CD4-positive, alpha-beta T cell treated with Interleukin-17A for 1 hour (primary cell): ENCODE measurements at regions not wholly inside any gene's neighbourhood (a gene's known extent, or its start where the extent isn't known, plus 50 kb on each side); places are given as distances from the start of the nearest gene placed in this dataset.

Experiments used
- DNase-seq: peaks from one replicate; pipeline ENCODE4 v3.0.0-alpha.2; 2020

GRCh38 chr6:68372991-68373390 lies 262.1 kb upstream of the ADGRB3 start:
- DNase-seq = no peak

- no peak for DNase-seq
These were observed 266.2 kb upstream of the ADGRB3 start for GRCh38 chr6:68368845-68369244.

GRCh38 chr6:68364271-68364805 lies 270.7 kb upstream of the ADGRB3 start:
- DNase-seq = no peak

GRCh38 chr6:68343901-68344300 lies 291.2 kb upstream of the ADGRB3 start:
- DNase-seq = no peak

- DNase-seq = no peak
These were observed 292.8 kb upstream of the ADGRB3 start for GRCh38 chr6:68342286-68342685.

GRCh38 chr6:68339488-68340131 lies 295.5 kb upstream of the ADGRB3 start:
- no peak for DNase-seq

- DNase-seq = no peak
These were observed 301.6 kb upstream of the ADGRB3 start for GRCh38 chr6:68333442-68333841.

GRCh38 chr6:68328156-68328555 lies 306.9 kb upstream of the ADGRB3 start:
- DNase-seq = no peak

GRCh38 chr6:68326762-68327161 lies 308.3 kb upstream of the ADGRB3 start:
- DNase-seq = no peak

- no peak for DNase-seq
These were observed 317.7 kb upstream of the ADGRB3 start for GRCh38 chr6:68317366-68317765.

GRCh38 chr6:68313911-68314310 lies 321.2 kb upstream of the ADGRB3 start:
- DNase-seq = no peak

GRCh38 chr6:68307301-68307700 lies 327.8 kb upstream of the ADGRB3 start:
- DNase-seq = no peak

GRCh38 chr6:68296126-68296525 lies 339.0 kb upstream of the ADGRB3 start:
- DNase-seq = no peak

GRCh38 chr6:68282646-68283045 lies 352.4 kb upstream of the ADGRB3 start:
- DNase-seq = no peak

GRCh38 chr6:68279793-68280557 lies 355.1 kb upstream of the ADGRB3 start:
- DNase-seq = no peak

- DNase-seq = no peak
These were observed 361.8 kb upstream of the ADGRB3 start for GRCh38 chr6:68273297-68273696.

GRCh38 chr6:68256391-68256790 lies 378.7 kb upstream of the ADGRB3 start:
- no peak for DNase-seq

GRCh38 chr6:68252632-68253031 lies 382.4 kb upstream of the ADGRB3 start:
- no peak for DNase-seq

- DNase-seq = no peak
These were observed 387.3 kb upstream of the ADGRB3 start for GRCh38 chr6:68247782-68248181.

- DNase-seq = no peak
These were observed 394.4 kb upstream of the ADGRB3 start for GRCh38 chr6:68240726-68241125.

GRCh38 chr6:68239034-68239433 lies 396.0 kb upstream of the ADGRB3 start:
- DNase-seq = no peak

- no peak for DNase-seq
These were observed 396.9 kb upstream of the ADGRB3 start for GRCh38 chr6:68238097-68238601.

GRCh38 chr6:68237205-68237604 lies 397.9 kb upstream of the ADGRB3 start:
- DNase-seq = no peak

- no peak for DNase-seq
These were observed 399.7 kb upstream of the ADGRB3 start for GRCh38 chr6:68235326-68235784.
